Uterus (tissue), 2 donors: ENCODE measurements at regions not wholly inside any gene's neighbourhood (a gene's known extent, or its start where the extent isn't known, plus 50 kb on each side); places are given as distances from the start of the nearest gene placed in this dataset.

Source experiments
- CTCF ChIP-seq, 4 experiments: fragments of 200-600 bp in 2 of 4; fragments of 450-650 bp in 2 of 4; sonication (generic) in 2 of 4; IDR thresholded peaks; one replicate each; pipeline ENCODE4 v1.5.1; 2016 to 2019; ENCODE audit warnings: antibody characterized with exemption in 4 of 4, mild to moderate bottlenecking in 2 of 4, moderate library complexity in 1 of 4
- POLR2A ChIP-seq, 2 donors: fragments of 450-650 bp; IDR thresholded peaks; one replicate each; pipeline ENCODE4 v1.6.1; 2016; ENCODE audit warnings: antibody characterized with exemption in 2 of 2, mild to moderate bottlenecking in 1 of 2, moderate library complexity in 1 of 2

GRCh38 chr1:87715052-87715451 lies 386.4 kb downstream of the LMO4 start:
- TF ChIP-seq CTCF (IDR thresholded peaks at IDR 0.05) (no peak), POLR2A (IDR thresholded peaks at IDR 0.05) (no peak)
